ENCODE measurements at regions not wholly inside any gene's neighbourhood (a gene's known extent, or its start where the extent isn't known, plus 50 kb on each side); places are given as distances from the start of the nearest gene placed in this dataset.
A peak's percentile ranks its signal among the peaks of the same experiment; 100 is the strongest.

- no peak for TF ChIP-seq CTCF (IDR thresholded peaks at IDR 0.05; ENCODE audit: insufficient read depth, low read length)
- DNase-seq (ENCODE audit: low read depth): no peak
Measured at GRCh38 chr1:88296227-88296626, 387.8 kb upstream of the PKN2 start.

GRCh38 chr1:88296642-88297041 lies 387.4 kb upstream of the PKN2 start:
- no peak for DNase-seq (ENCODE audit: low read depth)
- no peak overlapping the region for H3K4me3 ChIP-seq (ENCODE audit: low read depth, low read length)
- TF ChIP-seq CTCF (IDR thresholded peaks at IDR 0.05; ENCODE audit: insufficient read depth, low read length): no peak

More at GRCh38 chr1:88296227-88296626, 387.8 kb upstream of the PKN2 start:
- no peak overlapping the region for H3K4me3 ChIP-seq (ENCODE audit: low read depth, low read length)

- H3K4me3 ChIP-seq (ENCODE audit: low read depth, low read length): no peak overlapping the region
- no peak for TF ChIP-seq CTCF (IDR thresholded peaks at IDR 0.05; ENCODE audit: insufficient read depth, low read length)
- no peak for DNase-seq (ENCODE audit: low read depth)
Measured at GRCh38 chr1:88298506-88298905, 385.6 kb upstream of the PKN2 start.

GRCh38 chr1:88300752-88301263 lies 383.3 kb upstream of the PKN2 start:
- no peak overlapping the region for H3K4me3 ChIP-seq (ENCODE audit: low read depth, low read length)
- TF ChIP-seq CTCF (IDR thresholded peaks at IDR 0.05; ENCODE audit: insufficient read depth, low read length): no peak

GRCh38 chr1:88302843-88303486 lies 381.1 kb upstream of the PKN2 start:
- peak; percentile 66 for DNase-seq (ENCODE audit: low read depth)
- TF ChIP-seq CTCF (IDR thresholded peaks at IDR 0.05; ENCODE audit: insufficient read depth, low read length): peak; percentile 54
- H3K4me3 ChIP-seq (ENCODE audit: low read depth, low read length): no peak overlapping the region

More at GRCh38 chr1:88300752-88301263, 383.3 kb upstream of the PKN2 start:
- no peak for DNase-seq (ENCODE audit: low read depth)

GRCh38 chr1:88311265-88311664 lies 372.8 kb upstream of the PKN2 start:
- no peak overlapping the region for H3K4me3 ChIP-seq (ENCODE audit: low read depth, low read length)
- no peak for TF ChIP-seq CTCF (IDR thresholded peaks at IDR 0.05; ENCODE audit: insufficient read depth, low read length)
- DNase-seq (ENCODE audit: low read depth): no peak

GRCh38 chr1:88311907-88312306 lies 372.2 kb upstream of the PKN2 start:
- no peak for TF ChIP-seq CTCF (IDR thresholded peaks at IDR 0.05; ENCODE audit: insufficient read depth, low read length)
- no peak for DNase-seq (ENCODE audit: low read depth)
- H3K4me3 ChIP-seq (ENCODE audit: low read depth, low read length): no peak overlapping the region
